Heart left ventricle (tissue), 13 donors: ENCODE measurements at regions not wholly inside any gene's neighbourhood (a gene's known extent, or its start where the extent isn't known, plus 50 kb on each side); places are given as distances from the start of the nearest gene placed in this dataset.
"Not testable (repeated sequence)": the region's sequence is repeated elsewhere in the genome, so short reads cannot be mapped to it uniquely, and the experiment has no call there.

Experiments
- CTCF ChIP-seq, 12 donors: fragments of 200-600 bp; sonication (generic) in 4 of 12; IDR thresholded peaks; one replicate each; pipeline versions ENCODE4 v1.5.0 to v1.8.0; 2018 to 2022; ENCODE audit warnings: antibody characterized with exemption in 12 of 12, mild to moderate bottlenecking in 5 of 12
- POLR2A ChIP-seq, 2 donors: fragments of 450-650 bp; IDR thresholded peaks; one replicate each; pipeline ENCODE4 v1.6.1; 2017; ENCODE audit warnings: antibody characterized with exemption in 2 of 2, mild to moderate bottlenecking in 2 of 2, moderate library complexity in 2 of 2
- donor health status: ischemic (EF 13 %, LVEDD 7.1; RV severe dilation, severe dysfunction).
- donor health status: DM: no; HTN: yes; CAD: no.
- donor health status: DM: no; HTN: no; CAD: no.
- donor health status: ischemic (EF 25% LVEDD 6.9; RV normal size, moderate dysfunction).
- donor health status: ischemic (EF 25% LVEDD 5.7; RV mildly dilated, moderate dysfunction).
- donor health status: ischemic (EF 35%, LVEDD 5.7; RV mildly dilated, moderate dysfunction).
- donor health status: nonischemic (EF 11% LVEDD 7.7; RV severe dilation, severe dysfunction).
- donor health status: DM: yes; HTN: yes; CAD: no.
- donor health status: PGD.
- donor health status: ischemic (EF 29% LVEDD 5.4; RV normal size, mild dysfunction).
- donor health status: nonischemic (EF 23%, LVEDD 6.1; RV moderate dilation, normal function).

- TF ChIP-seq CTCF, POLR2A (IDR thresholded peaks at IDR 0.05): not testable (repeated sequence)
Measured at GRCh38 chr4:38388907-38389306, 275.1 kb upstream of the KLF3 start.
